Right lobe of liver (tissue), 4 donors: ENCODE measurements at regions not wholly inside any gene's neighbourhood (a gene's known extent, or its start where the extent isn't known, plus 50 kb on each side); places are given as distances from the start of the nearest gene placed in this dataset.

Experiments used
- CTCF ChIP-seq, 4 donors: fragments of 200-600 bp in 3 of 4; fragments of 450-650 bp in 1 of 4; IDR thresholded peaks; one replicate each; pipeline versions ENCODE4 v1.5.1 to v1.8.0; 2016 to 2022; ENCODE audit warnings: antibody characterized with exemption in 4 of 4, mild to moderate bottlenecking in 2 of 4
- POLR2A ChIP-seq: fragments of 450-650 bp; IDR thresholded peaks from one replicate; pipeline ENCODE4 v1.6.1; 2017; ENCODE audit warnings: antibody characterized with exemption, mild to moderate bottlenecking
- donor health status: DM: no; HTN: no; CAD: no.
- donor health status: DM: no; HTN: no; CAD: no.
- donor health status: DM: no; HTN: yes; CAD: no.

GRCh38 chr3:188007897-188008296 is 146.1 kb upstream of the LPP start:
- TF ChIP-seq CTCF (IDR thresholded peaks at IDR 0.05) (no peak), POLR2A (no peak)
